Endothelial cell of umbilical vein (primary cell): ENCODE measurements at regions not wholly inside any gene's neighbourhood (a gene's known extent, or its start where the extent isn't known, plus 50 kb on each side); places are given as distances from the start of the nearest gene placed in this dataset.

Experiments
- BruUV-seq: library from RNA; stranded (reverse); fragments of 400-500 nt; replicated peaks from 2 replicates; lab custom pipeline; 2021; lab: Mats Ljungman, UMichigan
- CTCF ChIA-PET: fragments of 300-600, 350-600 bp; sonication (Branson Sonifier 250); formaldehyde crosslinking; loops from one replicate; lab custom pipeline; 2021; ENCODE audit warnings: antibody characterized with exemption, inconsistent platforms; lab: Charles Lee
- POLR2A ChIA-PET: fragments of 300-600, 350-600 bp; sonication (Branson Sonifier 250); formaldehyde crosslinking; loops from one replicate; lab custom pipeline; 2021; ENCODE audit warnings: antibody characterized with exemption, inconsistent platforms; lab: Charles Lee
- DNase-seq: peaks from one replicate; pipeline ENCODE4 v3.0.0-alpha.2; 2011; ENCODE audit warnings: low read depth, low spot score
- FAIRE-seq: peaks from 2 replicates; lab custom pipeline; 2011; peaks lifted over from hg19 to GRCh38; lab: Jason Lieb, UNC
- H2AFZ ChIP-seq: 2 replicates; pipeline ENCODE4 v1.6.0; 2012; ENCODE audit warnings: low read depth, low read length, control low read depth, inconsistent platforms
- H3K27ac ChIP-seq: 2 replicates; pipeline ENCODE4 v1.5.1; 2011; ENCODE audit warnings: low read depth, mild to moderate bottlenecking, control low read depth, low read length, moderate library complexity; ENCODE audit not compliant: insufficient read depth
- H3K27me3 ChIP-seq, 2 experiments: 2 replicates each; pipeline versions ENCODE4 v1.6.0 to v1.6.1; 2011; ENCODE audit warnings: low read length in 2 of 2, mixed read lengths in 1 of 2; ENCODE audit not compliant: control insufficient read depth in 2 of 2, insufficient read depth in 2 of 2
- H3K36me3 ChIP-seq, 2 experiments: 2 replicates in 1 of 2; 3 replicates in 1 of 2; pipeline ENCODE4 v1.5.1; 2011; ENCODE audit warnings: low read length in 2 of 2, mild to moderate bottlenecking in 1 of 2, moderate library complexity in 1 of 2; ENCODE audit not compliant: control insufficient read depth in 2 of 2, insufficient read depth in 2 of 2; ENCODE audit errors: extremely low read depth in 1 of 2
- H3K4me1 ChIP-seq: 3 replicates; pipeline ENCODE4 v1.5.1; 2011; ENCODE audit warnings: mild to moderate bottlenecking, low read length; ENCODE audit not compliant: control insufficient read depth, insufficient read depth; ENCODE audit errors: extremely low read depth
- H3K4me2 ChIP-seq: 2 replicates; pipeline ENCODE4 v1.6.1; 2011; ENCODE audit warnings: low read length, control low read depth, mixed read lengths; ENCODE audit not compliant: insufficient read depth
- H3K4me3 ChIP-seq, 3 experiments: fragments of 200-600 bp in 1 of 3; sonication (generic), shearing (Covaris generic) in 1 of 3; replicated peaks in 1 of 3; 2 replicates each; pipeline ENCODE4 v1.5.1; 2011 to 2016; ENCODE audit warnings: control low read depth in 3 of 3, low read length in 3 of 3, mild to moderate bottlenecking in 2 of 3, inconsistent platforms in 1 of 3, low read depth in 1 of 3, moderate library complexity in 1 of 3; ENCODE audit not compliant: insufficient read depth in 1 of 3
- H3K79me2 ChIP-seq: 2 replicates; pipeline ENCODE4 v1.6.0; 2012; ENCODE audit warnings: low read length, inconsistent platforms; ENCODE audit not compliant: control insufficient read depth, insufficient read depth
- H3K9ac ChIP-seq: replicated peaks from 2 replicates; pipeline ENCODE3; 2011; ENCODE audit warnings: low read length, control low read depth; ENCODE audit not compliant: insufficient read depth; ENCODE audit errors: extremely low read depth
- H3K9me1 ChIP-seq: replicated peaks from 3 replicates; pipeline ENCODE4 v1.6.0; 2011; ENCODE audit warnings: mild to moderate bottlenecking, low read length; ENCODE audit not compliant: control insufficient read depth, insufficient read depth; ENCODE audit errors: extremely low read depth
- H3K9me3 ChIP-seq: replicated peaks from 2 replicates; pipeline ENCODE4 v1.5.1; 2012; ENCODE audit warnings: low read length, inconsistent platforms; ENCODE audit not compliant: control insufficient read depth, insufficient read depth
- H4K20me1 ChIP-seq: replicated peaks from 2 replicates; pipeline ENCODE3; 2011; ENCODE audit warnings: mild to moderate bottlenecking, low read length; ENCODE audit not compliant: control insufficient read depth, insufficient read depth; ENCODE audit errors: extremely low read depth
- CTCF ChIP-seq, 2 donors: IDR thresholded peaks; 1 replicate in 1 of 2; 2 replicates in 1 of 2; pipeline ENCODE4 v1.5.1; 2011; ENCODE audit warnings: low read length in 2 of 2, mild to moderate bottlenecking in 2 of 2, moderate library complexity in 2 of 2, control low read depth in 1 of 2, inconsistent platforms in 1 of 2, low read depth in 1 of 2; ENCODE audit not compliant: insufficient read depth in 1 of 2; ENCODE audit errors: extremely low read depth in 1 of 2
- EZH2 ChIP-seq: IDR thresholded peaks from 2 replicates; pipeline ENCODE4 v1.6.1; 2012; ENCODE audit warnings: borderline replicate concordance, low read depth, mild to moderate bottlenecking, moderate library complexity, low read length, inconsistent platforms; ENCODE audit not compliant: severe bottlenecking
- GATA2 ChIP-seq: IDR thresholded peaks from 2 replicates; pipeline ENCODE4 v1.7.0; 2011; ENCODE audit warnings: low read depth, mild to moderate bottlenecking, moderate library complexity, mixed read lengths, low read length; ENCODE audit not compliant: insufficient read length, insufficient read depth
- MYC ChIP-seq: IDR thresholded peaks from one replicate; pipeline ENCODE4 v1.6.1; 2011; ENCODE audit warnings: mild to moderate bottlenecking, low read depth, low read length
- POLR2A ChIP-seq: IDR thresholded peaks from 2 replicates; pipeline ENCODE4 v1.6.1; 2012; ENCODE audit warnings: low read depth, mild to moderate bottlenecking, control low read depth, low read length
- POLR2AphosphoS5 ChIP-seq: IDR thresholded peaks from 2 replicates; pipeline ENCODE4 v1.6.1; 2012; ENCODE audit warnings: low read depth, mild to moderate bottlenecking, control low read depth, low read length, moderate library complexity; ENCODE audit not compliant: insufficient read depth
- dilution Hi-C: fragments of 300-500 bp; cut with MboI; formaldehyde crosslinking; loops from one replicate; pipeline ENCODE4 v1.15.0; 2019; ENCODE audit warnings: low sequenced_read_pairs; ENCODE audit not compliant: extremely low pct_ligation_motif_present
- intact Hi-C: fragments of 100-400 bp; cut with micrococcal nuclease; formaldehyde crosslinking; loops from one replicate; pipeline ENCODE4 v1.10.0; 2022
- TF ChIP-seq, protein P1 (sequence below): IDR thresholded peaks from 2 replicates; pipeline ENCODE4 v1.6.1; 2011; ENCODE audit not compliant: insufficient read depth, insufficient read length

GRCh38 chr10:43873717-43874116, 225.0 kb upstream of the ZNF32 start:
- H3K9me3 ChIP-seq, result no peaks in the 10 kb centered on the region
- H3K36me3 ChIP-seq, result no peaks in the 10 kb centered on the region
- H3K79me2 ChIP-seq, result no peaks in the 10 kb centered on the region
- no peak for DNase-seq
- FAIRE-seq, result no peak
- intact Hi-C loops (no loop called here), dilution Hi-C loops (no loop called here)
- no peak overlapping the region for H3K4me3 ChIP-seq
- peaks cover 7% of the 10 kb centered on the region for H3K4me1 ChIP-seq
- H3K27ac ChIP-seq, result no peak overlapping the region
- no peaks in the 10 kb centered on the region for H3K27me3 ChIP-seq
- no TSS peak for BruUV-seq
- no peak overlapping the region for H3K9ac ChIP-seq
- ChIA-PET CTCF (interaction anchor here (1.4 kb wide), 1 partner anchor 190 kb away, joined by 3 read pairs; no protein-coding TSS in a partner anchor), POLR2A (no interaction called here)
- no peak for TF ChIP-seq POLR2A
- no peak for TF ChIP-seq GATA2
- TF ChIP-seq POLR2AphosphoS5, result no peak
- no peak for TF ChIP-seq EZH2
- TF ChIP-seq MYC, result no peak
- no peak for TF ChIP-seq CTCF (IDR thresholded peaks at IDR 0.05; ENCODE audit: extremely low read depth in 1 of 2, insufficient read depth in 1 of 2, low read depth in 1 of 2, low read length in 2 of 2)
- TF ChIP-seq, protein P1, sequence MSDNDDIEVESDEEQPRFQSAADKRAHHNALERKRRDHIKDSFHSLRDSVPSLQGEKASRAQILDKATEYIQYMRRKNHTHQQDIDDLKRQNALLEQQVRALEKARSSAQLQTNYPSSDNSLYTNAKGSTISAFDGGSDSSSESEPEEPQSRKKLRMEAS, result no peak
- no peak overlapping the region for H3K4me2 ChIP-seq
- no peak overlapping the region for H2AFZ ChIP-seq
- no peaks in the 10 kb centered on the region for H3K9me1 ChIP-seq
- H4K20me1 ChIP-seq, result no peaks in the 10 kb centered on the region
